ENCODE measurements at regions not wholly inside any gene's neighbourhood (a gene's known extent, or its start where the extent isn't known, plus 50 kb on each side); places are given as distances from the start of the nearest gene placed in this dataset.

GRCh38 chr18:56172527-56172926, 465.9 kb downstream of the TXNL1 start:
- Histone ChIP-seq H3K36me3 (ENCODE audit: low read length) (no peaks in the 10 kb centered on the region), H3K9me3 (ENCODE audit: insufficient read depth, low read length) (no peaks in the 10 kb centered on the region), H4K20me1 (ENCODE audit: low read depth, low read length) (no peaks in the 10 kb centered on the region), H3K27ac (ENCODE audit: low read depth, low read length) (no peak overlapping the region), H3K4me2 (ENCODE audit: low read depth, low read length, poor library complexity, severe bottlenecking) (no peak overlapping the region), H3K9ac (ENCODE audit: low read length) (no peak overlapping the region), H3K27me3 (ENCODE audit: low read length) (no peaks in the 10 kb centered on the region), H2AFZ (ENCODE audit: low read depth, low read length, severe bottlenecking) (no peak overlapping the region), H3K79me2 (ENCODE audit: insufficient read depth, low read length) (no peaks in the 10 kb centered on the region), H3K4me3 (ENCODE audit: insufficient read depth, low read length, poor library complexity, severe bottlenecking) (no peak overlapping the region), H3F3A (ENCODE audit: insufficient read depth) (no peaks in the 10 kb centered on the region), H3K9me2 (replicated peaks; ENCODE audit: insufficient read depth, low read length) (no peaks in the 10 kb centered on the region)
- TF ChIP-seq EZH2phosphoT487 (conservative IDR thresholded peaks at IDR 0.05; ENCODE audit: low read length) (no peak), CTCF (IDR thresholded peaks at IDR 0.05; ENCODE audit: insufficient read depth, low read length, poor library complexity, severe bottlenecking) (no peak)

GRCh38 chr18:56171848-56172247, 466.5 kb downstream of the TXNL1 start:
- no peak for TF ChIP-seq CTCF (IDR thresholded peaks at IDR 0.05; ENCODE audit: insufficient read depth, low read length, poor library complexity, severe bottlenecking)
- no peak for TF ChIP-seq EZH2phosphoT487 (conservative IDR thresholded peaks at IDR 0.05; ENCODE audit: low read length)
- Histone ChIP-seq H3K9me2 (replicated peaks; ENCODE audit: insufficient read depth, low read length) (no peaks in the 10 kb centered on the region), H3K79me2 (ENCODE audit: insufficient read depth, low read length) (no peaks in the 10 kb centered on the region)

GRCh38 chr18:56168049-56168781, 470.2 kb downstream of the TXNL1 start:
- Histone ChIP-seq H3K36me3 (ENCODE audit: low read length) (no peaks in the 10 kb centered on the region), H3K9me3 (ENCODE audit: insufficient read depth, low read length) (no peaks in the 10 kb centered on the region), H3K79me2 (ENCODE audit: insufficient read depth, low read length) (no peaks in the 10 kb centered on the region), H3K27me3 (ENCODE audit: low read length) (no peaks in the 10 kb centered on the region), H3K9ac (ENCODE audit: low read length) (no peak overlapping the region), H4K20me1 (ENCODE audit: low read depth, low read length) (no peaks in the 10 kb centered on the region), H3K27ac (ENCODE audit: low read depth, low read length) (no peak overlapping the region), H3K4me2 (ENCODE audit: low read depth, low read length, poor library complexity, severe bottlenecking) (no peak overlapping the region), H3F3A (ENCODE audit: insufficient read depth) (no peaks in the 10 kb centered on the region), H2AFZ (ENCODE audit: low read depth, low read length, severe bottlenecking) (no peak overlapping the region), H3K9me2 (replicated peaks; ENCODE audit: insufficient read depth, low read length) (no peaks in the 10 kb centered on the region), H3K4me3 (ENCODE audit: insufficient read depth, low read length, poor library complexity, severe bottlenecking) (no peak overlapping the region)
- TF ChIP-seq EZH2phosphoT487 (conservative IDR thresholded peaks at IDR 0.05; ENCODE audit: low read length): no peak
- no peak for TF ChIP-seq CTCF (IDR thresholded peaks at IDR 0.05; ENCODE audit: insufficient read depth, low read length, poor library complexity, severe bottlenecking)

More at GRCh38 chr18:56171848-56172247, 466.5 kb downstream of the TXNL1 start:
- no peak overlapping the region for H3K4me2 ChIP-seq (ENCODE audit: low read depth, low read length, poor library complexity, severe bottlenecking)
- no peaks in the 10 kb centered on the region for H3F3A ChIP-seq (ENCODE audit: insufficient read depth)
- no peak overlapping the region for H3K9ac ChIP-seq (ENCODE audit: low read length)
- H3K27me3 ChIP-seq (ENCODE audit: low read length): no peaks in the 10 kb centered on the region
- no peaks in the 10 kb centered on the region for H3K36me3 ChIP-seq (ENCODE audit: low read length)
- no peak overlapping the region for H2AFZ ChIP-seq (ENCODE audit: low read depth, low read length, severe bottlenecking)
- no peaks in the 10 kb centered on the region for H3K9me3 ChIP-seq (ENCODE audit: insufficient read depth, low read length)
- no peak overlapping the region for H3K4me3 ChIP-seq (ENCODE audit: insufficient read depth, low read length, poor library complexity, severe bottlenecking)
- no peak overlapping the region for H3K27ac ChIP-seq (ENCODE audit: low read depth, low read length)
- H4K20me1 ChIP-seq (ENCODE audit: low read depth, low read length): no peaks in the 10 kb centered on the region

Measured in SU-DHL-6 (cell line).